ENCODE measurements at regions not wholly inside any gene's neighbourhood (a gene's known extent, or its start where the extent isn't known, plus 50 kb on each side); places are given as distances from the start of the nearest gene placed in this dataset.
A peak's percentile ranks its signal among the peaks of the same experiment; 100 is the strongest.
"Not testable (repeated sequence)": the region's sequence is repeated elsewhere in the genome, so short reads cannot be mapped to it uniquely, and the experiment has no call there.

- TF ChIP-seq HOXA7 (CRISPR knock-in tag; IDR thresholded peaks at IDR 0.05), result no peak
Measured at GRCh38 chr6:134429861-134430380, 112.0 kb upstream of the SGK1 start (continued).

- Histone ChIP-seq H3K4me2 (no peak overlapping the region), H3K9me3 (no peaks in the 10 kb centered on the region), H3K4me3 (no peak overlapping the region), H3K4me1 (peaks cover 22% of the 10 kb centered on the region; the same call in 2 of the 3 replicates), H3K27ac (peak overlapping the region in 1 of 2 experiments; percentile 7; a peak in 1 of 6 replicates)
- ChIA-PET CTCF (no interaction called here), POLR2A (no interaction called here)
- ATAC-seq (no peak), FAIRE-seq (no peak), DNase-seq (ENCODE audit: low read depth in 1 of 2, low spot score in 1 of 2) (no peak)
- WGBS (ENCODE audit: missing lambda C conversion rate), result 82% methylated on average over 1 of the region's 1 CpG
- TF ChIP-seq ZSCAN20 (CRISPR knock-in tag; IDR thresholded peaks at IDR 0.05), result no peak
- no peak for TF ChIP-seq KDM1A (IDR thresholded peaks at IDR 0.05; ENCODE audit: low read depth)
- TF ChIP-seq HOXB5 (CRISPR knock-in tag; IDR thresholded peaks at IDR 0.05), result no peak
- TF ChIP-seq REST (IDR thresholded peaks at IDR 0.05), result no peak
- TF ChIP-seq ZFP36 (IDR thresholded peaks at IDR 0.05; ENCODE audit: borderline replicate concordance, partially characterized antibody), result no peak
- TF ChIP-seq CBX2 (IDR thresholded peaks at IDR 0.05; ENCODE audit: borderline replicate concordance, low read depth), result no peak
- no peak for TF ChIP-seq ZC3H11A (IDR thresholded peaks at IDR 0.05)
- no peak for TF ChIP-seq EHF (CRISPR knock-in tag; IDR thresholded peaks at IDR 0.05)
Measured at GRCh38 chr6:134427721-134428120, 109.8 kb upstream of the SGK1 start.

- H3K4me2 ChIP-seq, result no peak overlapping the region
- no peak overlapping the region for H3K4me3 ChIP-seq
- whole genome bisulfite sequencing (ENCODE audit: missing lambda C conversion rate), result 83% methylated on average over 4 of the region's 4 CpGs
- no peak for ATAC-seq
- H3K4me1 ChIP-seq, result peaks cover 29% of the 10 kb centered on the region; the same call in 2 of the 3 replicates
- H3K27ac ChIP-seq, result peak overlapping the region in 1 of 2 experiments; percentile 48; a peak in 2 of 6 replicates
- no peak for FAIRE-seq
- ChIA-PET CTCF (interaction anchor here (0.6 to 1.9 kb wide), 2 partner anchors 195 to 214 kb away, joined by 3 to 4 read pairs; no protein-coding TSS in a partner anchor), POLR2A (no interaction called here)
- no peaks in the 10 kb centered on the region for H3K9me3 ChIP-seq
- TF ChIP-seq CHD2 (IDR thresholded peaks at IDR 0.05; ENCODE audit: low read length, partially characterized antibody), result no peak
- no peak for TF ChIP-seq JUN (IDR thresholded peaks at IDR 0.05)
- TF ChIP-seq E2F6 (IDR thresholded peaks at IDR 0.05; ENCODE audit: borderline replicate concordance, low read depth), result no peak
- no peak for TF ChIP-seq RCOR1 (IDR thresholded peaks at IDR 0.05; ENCODE audit: low read depth, low read length)
- no peak for TF ChIP-seq HOXB13 (CRISPR knock-in tag; IDR thresholded peaks at IDR 0.05; ENCODE audit: low read depth)
- TF ChIP-seq HOXA7 (CRISPR knock-in tag; IDR thresholded peaks at IDR 0.05), result no peak
- TF ChIP-seq RAD21 (conservative IDR thresholded peaks at IDR 0.05 in 1 of 2, IDR thresholded peaks at IDR 0.05 in 1 of 2), result no peak
- no peak for TF ChIP-seq EHMT2 (IDR thresholded peaks at IDR 0.05; ENCODE audit: low read depth)
- TF ChIP-seq POLR2AphosphoS2 (conservative IDR thresholded peaks at IDR 0.05; ENCODE audit: low read length), result no peak
- no peak for TF ChIP-seq HOXB5 (CRISPR knock-in tag; IDR thresholded peaks at IDR 0.05)
- TF ChIP-seq MAFK (IDR thresholded peaks at IDR 0.05; ENCODE audit: partially characterized antibody), result no peak
- TF ChIP-seq ZC3H11A (IDR thresholded peaks at IDR 0.05), result no peak
- no peak for DNase-seq (ENCODE audit: low read depth in 1 of 2, low spot score in 1 of 2)
Measured at GRCh38 chr6:134426623-134427022, 108.7 kb upstream of the SGK1 start.

GRCh38 chr6:134425917-134426316, 108.0 kb upstream of the SGK1 start:
- H3K4me2 ChIP-seq; H3K9me3 ChIP-seq; ATAC-seq; FAIRE-seq; H3K4me3 ChIP-seq; POLR2A ChIA-PET; DNase-seq (ENCODE audit: low read depth in 1 of 2, low spot score in 1 of 2): not testable (repeated sequence)
- 80% methylated on average over 1 of the region's 1 CpG for WGBS (ENCODE audit: missing lambda C conversion rate)
- peaks cover 35% of the 10 kb centered on the region; the same call in 2 of the 3 replicates for H3K4me1 ChIP-seq
- CTCF ChIA-PET, result interaction anchor here (0.6 to 1.9 kb wide), 2 partner anchors 194 to 215 kb away, joined by 3 to 4 read pairs; no protein-coding TSS in a partner anchor
- peak overlapping the region; percentile 24 to 54; a peak in 4 of 6 replicates for H3K27ac ChIP-seq
